ENCODE measurements at regions not wholly inside any gene's neighbourhood (a gene's known extent, or its start where the extent isn't known, plus 50 kb on each side); places are given as distances from the start of the nearest gene placed in this dataset.
"Not testable (repeated sequence)": the region's sequence is repeated elsewhere in the genome, so short reads cannot be mapped to it uniquely, and the experiment has no call there.

DNA sequence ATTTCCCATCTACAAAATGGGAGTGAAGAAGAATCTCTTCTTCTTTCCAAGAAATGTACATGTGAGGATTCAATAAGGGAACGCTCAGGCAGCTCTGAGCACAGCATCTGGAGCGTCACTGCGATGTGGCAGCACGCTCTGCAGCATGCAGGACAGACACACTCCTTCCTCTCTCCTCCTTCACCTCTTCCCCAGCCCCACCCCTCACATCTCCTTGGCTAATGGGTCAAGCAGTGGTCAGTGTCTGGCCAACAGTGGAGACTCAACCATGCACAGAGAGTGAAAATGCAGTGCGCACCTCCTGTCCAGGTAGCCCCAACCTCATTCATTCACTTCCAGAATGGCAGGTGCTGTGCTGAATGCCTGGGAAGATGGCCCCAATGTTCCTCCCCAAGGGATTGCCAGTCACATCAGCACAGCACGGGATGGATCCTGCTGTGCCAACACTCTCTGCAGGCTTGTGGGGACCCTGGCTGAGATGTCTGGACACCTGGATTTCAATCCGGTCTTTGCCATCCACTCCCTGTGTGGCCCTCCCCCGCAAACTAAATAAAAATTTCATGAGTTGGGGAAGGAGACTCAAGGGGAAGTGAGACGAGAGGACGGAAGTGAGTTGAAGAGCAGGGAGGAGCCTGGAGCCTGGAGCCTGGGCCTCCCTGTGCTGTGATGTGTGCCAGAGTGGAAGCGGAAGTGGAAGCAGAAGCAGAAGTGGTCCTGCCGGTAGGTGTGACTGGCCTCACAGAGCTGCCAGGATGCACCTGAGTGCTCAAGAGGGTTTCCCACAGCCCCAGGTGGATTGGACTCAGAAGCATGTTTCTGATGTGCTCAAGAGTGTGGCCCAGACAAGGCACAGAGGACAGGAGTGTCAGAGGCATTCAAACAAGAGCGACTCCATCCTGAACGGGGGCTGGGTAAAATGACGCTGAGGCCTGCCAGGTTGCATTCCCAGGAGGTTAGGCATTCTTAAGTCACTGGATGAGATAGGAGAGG lies 163.9 kb downstream of the SMAD6 start:
- DNase-seq = no peak

DNA sequence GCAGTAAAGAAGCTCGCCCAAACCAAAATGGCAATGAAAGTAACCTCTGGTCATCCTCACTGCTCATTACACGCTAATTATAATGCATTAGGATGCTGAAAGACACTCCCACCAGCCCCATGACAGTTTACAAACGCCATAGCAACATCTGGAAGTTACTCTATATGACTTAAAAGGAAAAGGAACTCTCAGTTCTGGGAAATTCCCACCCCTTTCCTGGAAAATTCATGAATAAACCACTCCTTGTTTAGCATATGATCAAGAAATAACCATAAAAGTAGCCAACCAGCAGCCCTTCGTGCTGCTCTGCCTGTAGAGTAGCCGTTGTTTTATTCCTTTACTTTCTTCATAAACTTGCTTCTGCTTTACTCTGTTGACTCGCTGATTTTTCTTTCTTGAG lies 164.6 kb downstream of the SMAD6 start:
- no peak for DNase-seq

DNA sequence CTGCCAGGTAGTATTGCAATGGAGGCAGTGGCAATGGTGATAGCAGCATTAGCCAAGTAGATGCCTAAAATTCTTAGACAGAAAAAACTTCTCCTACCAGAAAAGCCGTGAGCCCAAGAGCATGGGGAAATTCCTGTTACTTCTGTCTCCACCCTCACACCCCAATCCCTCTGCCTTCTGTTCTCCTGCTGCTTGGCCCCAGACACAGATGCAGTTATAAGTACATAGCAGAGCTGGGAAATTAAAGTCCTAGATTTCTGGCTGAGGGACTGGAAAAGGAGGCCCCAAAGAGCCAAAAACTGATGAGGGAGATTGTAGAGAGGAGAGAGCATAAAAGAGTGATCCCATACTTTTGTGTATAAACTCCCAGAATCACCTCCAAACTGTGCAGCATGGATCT lies 166.9 kb downstream of the SMAD6 start:
- no peak for DNase-seq

DNA sequence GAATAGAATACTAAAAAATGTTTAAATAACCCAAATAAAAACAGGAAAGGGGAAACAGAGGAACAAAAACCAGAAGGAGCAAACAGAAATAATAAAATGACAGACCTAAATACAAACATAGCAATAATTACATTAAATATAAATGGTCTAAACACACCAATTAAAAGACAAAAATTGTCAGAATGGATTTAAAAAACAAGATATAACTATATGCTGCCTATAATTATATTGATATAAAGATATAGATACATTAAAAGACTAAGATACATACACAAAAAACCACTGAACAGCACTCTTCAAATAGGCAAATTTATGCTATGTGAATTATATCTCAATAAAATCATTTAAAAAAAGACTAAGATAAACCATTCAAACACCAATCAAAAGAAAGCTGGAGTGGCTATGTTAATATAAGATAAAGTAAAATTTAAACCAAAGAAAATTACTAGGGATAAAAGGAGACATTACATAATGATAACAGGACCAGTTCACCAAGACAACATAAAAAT lies 168.9 kb downstream of the SMAD6 start:
- no peak for DNase-seq

DNA sequence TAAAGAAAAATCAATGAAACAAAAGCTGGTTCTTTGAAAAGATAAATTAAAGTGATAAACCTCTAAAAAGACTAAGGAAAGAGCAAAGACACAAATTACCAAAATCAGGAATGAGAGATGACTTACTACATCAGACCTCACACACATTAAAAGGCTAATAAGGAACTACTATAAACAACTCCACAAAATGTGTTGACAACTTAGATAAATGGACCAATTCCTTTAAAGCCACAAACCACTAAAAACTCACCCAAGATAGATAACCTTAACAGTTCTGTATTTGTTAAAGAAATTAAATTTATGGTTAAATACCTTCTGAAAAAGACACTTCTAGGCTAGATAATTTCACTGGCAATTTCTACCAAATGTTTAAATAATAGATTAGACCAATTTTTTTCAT lies 170.4 kb downstream of the SMAD6 start:
- no peak for DNase-seq

DNA sequence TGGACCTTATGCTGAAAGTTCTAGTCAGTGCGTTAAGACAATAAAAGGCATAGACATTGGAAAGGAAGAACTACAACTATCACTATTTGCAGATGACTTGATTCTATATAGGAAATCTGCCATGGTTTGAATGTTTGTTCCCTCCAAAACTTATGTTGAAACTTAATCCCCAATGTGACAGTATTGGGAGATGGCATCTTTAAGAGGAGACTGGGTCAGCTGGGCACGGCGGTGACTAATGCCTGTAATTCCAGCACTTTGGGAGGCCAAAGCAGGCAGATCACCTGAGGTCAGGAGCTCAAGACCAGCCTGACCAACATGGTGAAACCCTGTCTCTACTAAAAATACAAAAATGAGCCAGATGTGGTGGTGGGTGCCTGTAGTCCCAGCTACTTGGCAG lies 171.3 kb downstream of the SMAD6 start:
- DNase-seq = not testable (repeated sequence)

DNA sequence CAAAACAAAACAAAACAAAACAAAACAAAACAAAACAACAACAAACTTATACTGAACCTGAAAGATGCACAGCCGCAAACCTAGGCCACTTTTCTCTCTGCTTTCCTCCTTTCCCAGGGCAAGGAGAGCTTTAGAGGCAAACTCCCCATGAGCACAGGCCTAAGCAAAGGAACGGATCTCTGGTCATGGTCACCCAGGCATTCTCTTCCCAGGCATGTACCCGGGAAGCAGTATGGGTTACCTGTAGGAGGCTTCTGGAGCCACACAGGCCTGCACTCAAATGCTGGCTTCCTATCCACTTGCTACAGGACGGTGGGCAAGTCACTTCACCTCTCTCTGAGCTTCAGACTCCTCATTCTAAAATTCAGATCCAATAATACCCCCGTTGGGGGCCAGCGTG lies 171.8 kb downstream of the SMAD6 start:
- no peak for DNase-seq

DNA sequence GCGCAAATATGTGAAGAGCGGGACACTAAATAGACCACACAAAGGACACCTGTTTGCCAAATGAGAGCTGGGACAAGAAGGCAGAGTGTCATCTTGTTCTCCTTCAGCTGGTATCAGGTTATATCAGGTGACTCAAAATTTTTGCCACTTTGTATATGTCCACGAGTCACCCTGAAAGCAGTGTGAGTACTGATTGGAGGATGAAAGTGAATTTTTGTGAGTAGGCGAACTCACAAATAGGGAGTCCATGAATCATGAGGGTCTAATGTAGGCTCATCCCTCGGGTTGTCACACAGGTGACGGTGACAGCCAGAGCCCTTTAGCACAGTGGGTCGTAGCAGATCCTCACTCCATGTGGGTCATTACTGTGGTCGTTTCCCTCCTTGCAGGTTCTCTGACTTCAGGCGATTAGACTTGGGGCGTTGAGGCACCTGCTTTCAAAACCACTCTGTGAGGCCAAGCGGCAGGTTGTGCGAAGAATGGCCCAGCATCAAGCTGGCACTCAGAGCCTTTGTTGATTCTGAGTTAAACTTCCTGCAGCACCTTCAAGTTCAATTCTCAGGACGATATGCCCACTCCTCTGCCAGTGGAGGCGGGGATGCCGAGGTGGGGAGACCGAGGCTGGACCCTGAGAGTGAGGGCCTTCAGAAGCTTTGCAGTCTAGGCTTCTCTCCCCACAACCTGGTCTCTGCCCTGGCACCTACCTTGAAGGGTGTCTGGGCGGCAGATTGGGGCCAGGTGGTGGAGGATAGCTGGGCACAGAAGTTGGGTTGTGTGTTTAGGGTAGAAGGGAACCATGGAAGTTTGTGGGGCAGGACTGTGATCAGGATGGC lies 173.8 kb downstream of the SMAD6 start:
- DNase-seq = no peak

DNA sequence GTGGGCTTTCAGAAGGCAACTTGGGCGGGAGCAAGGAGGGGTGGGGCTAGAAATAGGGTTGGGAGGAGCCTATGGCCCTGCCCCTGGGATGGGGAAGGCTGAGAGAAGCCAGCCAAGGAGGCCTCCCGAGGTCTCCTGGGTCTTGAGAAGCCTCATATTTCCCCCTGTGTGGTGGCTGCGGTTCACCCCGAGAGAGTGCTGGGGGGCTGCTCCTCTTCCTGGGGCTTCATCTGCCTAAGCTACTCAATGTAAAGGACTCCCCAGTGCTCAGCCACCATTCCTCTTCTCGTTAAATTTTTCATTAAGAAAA lies 174.3 kb downstream of the SMAD6 start:
- DNase-seq = no peak

DNA sequence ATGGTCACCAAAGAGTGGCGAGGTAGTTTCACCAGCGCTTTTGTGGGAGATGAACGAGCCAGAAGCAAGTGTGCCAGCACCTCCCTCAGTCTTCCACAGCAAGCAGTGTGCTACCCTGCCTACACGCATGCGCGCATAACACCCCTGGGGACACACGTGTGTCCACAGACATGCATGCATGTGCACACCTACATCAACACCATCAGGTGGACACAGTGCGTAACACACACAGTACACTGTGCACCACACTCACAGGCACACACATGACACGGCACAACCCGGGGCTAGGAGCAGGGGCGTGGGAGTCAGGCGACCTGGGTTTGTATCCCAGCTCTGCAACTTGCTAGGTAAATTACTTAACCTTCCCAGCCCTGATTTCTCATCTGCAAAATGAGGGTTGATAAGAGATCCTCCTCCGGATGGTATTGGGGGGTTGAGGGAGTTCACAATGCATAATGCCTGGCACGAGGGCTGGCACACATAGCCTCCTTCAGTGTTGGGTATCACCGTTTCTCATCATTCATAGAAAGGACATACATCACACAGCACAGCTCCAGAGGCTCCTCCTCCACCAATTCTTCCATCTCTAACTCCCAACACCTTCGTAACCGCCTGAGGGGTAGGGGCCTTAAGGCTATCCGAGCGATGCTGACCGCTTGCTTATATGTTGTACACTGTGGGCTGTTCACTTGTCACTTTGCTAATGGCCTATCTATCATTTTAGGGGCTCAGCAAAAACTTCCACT lies 174.9 kb downstream of the SMAD6 start:
- no peak for DNase-seq

DNA sequence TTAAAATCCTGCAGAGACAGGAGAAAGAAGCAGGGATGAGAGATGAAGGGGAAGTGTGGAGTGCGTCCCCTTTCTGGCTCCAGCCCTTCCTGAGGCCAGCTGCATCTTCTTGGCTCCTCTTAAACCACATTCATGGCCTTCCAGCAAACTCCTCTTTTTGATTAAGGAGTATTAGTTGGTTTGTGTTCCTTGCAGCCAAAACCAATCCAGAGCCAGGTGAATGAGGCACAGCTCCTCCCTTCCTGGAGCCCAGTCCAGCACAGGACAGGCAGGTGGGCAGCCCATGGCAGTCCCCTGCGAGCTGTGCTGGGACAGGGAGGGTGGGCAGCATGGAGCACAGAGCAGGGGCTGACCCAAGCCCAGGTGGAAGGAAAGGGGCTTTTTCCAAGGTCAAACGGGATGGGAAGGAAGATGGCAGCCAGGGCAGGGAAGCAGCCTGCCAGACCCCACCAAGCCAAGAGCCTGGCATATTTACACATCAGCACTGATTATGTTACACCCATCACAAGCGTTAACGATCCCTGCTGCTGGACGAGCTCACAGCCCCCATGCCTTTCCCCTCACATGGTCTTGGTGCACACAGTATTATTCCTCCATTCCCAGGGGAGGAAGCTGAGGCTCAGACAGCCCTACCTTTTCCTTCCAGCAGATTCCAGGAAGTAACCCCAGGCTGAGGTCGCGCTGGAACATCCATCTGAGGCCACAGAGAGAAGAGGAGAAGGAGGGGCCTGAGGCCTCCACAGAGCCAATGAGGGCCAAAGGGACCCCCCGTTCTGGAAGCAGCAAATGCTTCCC lies 175.6 kb downstream of the SMAD6 start:
- no peak for DNase-seq

DNA sequence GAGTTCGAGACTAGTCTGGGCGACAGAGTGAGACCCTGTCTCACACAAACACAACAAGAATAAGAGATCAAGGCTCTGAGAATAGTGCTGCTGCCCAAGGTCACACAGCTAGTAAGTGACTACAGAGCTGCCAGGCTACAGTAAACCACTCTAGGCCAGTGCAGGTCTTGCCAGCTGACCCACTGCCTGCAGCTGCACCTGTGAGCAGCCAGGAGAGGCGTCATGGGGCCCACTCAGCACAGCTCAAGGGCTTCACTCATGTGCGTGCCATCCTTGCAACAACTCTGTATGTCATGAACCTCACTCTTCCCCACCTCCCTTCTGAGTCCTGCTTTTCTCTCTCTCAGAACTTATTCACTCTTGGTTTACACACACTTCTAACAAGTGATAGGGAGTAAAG lies 176.7 kb downstream of the SMAD6 start:
- DNase-seq = no peak

DNA sequence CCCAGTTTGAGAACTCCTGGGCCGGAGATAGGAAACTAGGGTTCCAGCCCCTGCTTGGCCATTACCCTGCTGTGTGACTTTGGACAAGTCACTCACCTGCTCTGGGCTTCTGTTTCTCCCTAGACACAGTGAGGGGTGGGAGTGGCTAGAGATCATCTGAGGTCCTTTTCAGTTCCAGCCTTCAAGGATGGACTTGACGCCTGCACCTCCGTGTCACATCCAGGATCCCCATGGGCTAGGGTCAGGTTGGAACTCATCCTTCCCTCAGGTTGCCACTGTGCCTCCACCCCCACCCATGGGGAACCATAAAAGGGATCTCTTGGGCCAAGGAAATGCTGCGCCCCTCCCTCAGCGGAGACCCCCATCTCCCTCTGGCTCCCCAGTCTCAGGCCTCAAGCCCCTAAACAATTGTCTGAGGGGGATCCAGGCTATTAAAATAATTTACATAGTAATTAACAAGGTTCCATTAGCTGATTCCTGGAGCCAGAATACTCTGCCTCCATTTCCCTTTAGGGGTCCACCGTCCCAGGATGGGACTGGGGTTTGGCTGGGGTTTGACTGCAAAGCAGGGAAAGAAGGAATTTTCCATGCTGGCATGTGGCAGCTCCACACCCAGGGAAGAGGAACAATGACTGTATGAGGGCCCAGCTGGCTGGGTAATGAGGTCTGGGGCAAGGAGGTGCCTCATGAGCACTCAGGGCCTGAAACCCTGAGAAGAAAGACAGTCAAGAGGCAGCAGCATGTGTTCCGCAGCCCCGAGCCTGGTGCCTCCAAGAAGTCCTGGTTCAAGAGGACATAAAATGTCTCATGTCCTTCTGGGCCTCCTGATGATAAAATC lies 177.7 kb downstream of the SMAD6 start:
- DNase-seq = no peak

DNA sequence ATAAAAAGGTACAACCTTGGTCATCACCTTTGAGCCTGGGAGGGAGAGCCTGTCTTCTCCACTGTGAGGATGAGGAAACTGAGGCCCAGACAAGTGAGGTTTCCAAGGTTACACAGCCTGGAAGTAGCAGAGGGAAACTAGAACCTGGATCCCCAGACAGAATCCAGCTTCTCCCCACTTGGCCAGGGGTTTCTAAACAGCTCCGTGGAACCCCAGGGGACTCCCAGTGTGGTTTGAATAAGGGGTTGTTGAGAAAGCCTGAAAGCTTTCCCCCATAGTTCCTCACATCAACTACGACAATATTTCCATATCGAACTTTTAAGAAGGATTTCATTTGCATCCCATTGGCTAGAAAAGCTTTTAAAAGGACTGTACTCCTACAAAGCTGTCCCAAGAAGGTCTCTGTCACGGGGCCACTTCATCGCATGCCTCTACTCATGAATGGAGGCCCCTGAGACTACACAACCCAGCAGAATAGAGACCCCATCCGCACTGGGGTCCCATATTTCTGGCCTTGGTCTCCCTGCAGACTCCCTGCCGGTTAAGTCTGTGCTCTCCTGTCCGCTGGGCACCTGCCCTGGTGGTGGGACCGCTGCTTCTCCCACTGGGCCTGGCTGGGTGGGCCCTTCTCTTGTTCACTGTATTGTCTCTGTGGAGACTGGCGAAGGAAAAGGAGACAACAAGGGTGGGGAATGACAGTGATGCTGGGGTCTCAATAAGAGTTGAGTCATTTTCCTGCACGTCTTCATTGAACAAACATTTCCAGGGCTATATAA lies 178.5 kb downstream of the SMAD6 start:
- DNase-seq = no peak

DNA sequence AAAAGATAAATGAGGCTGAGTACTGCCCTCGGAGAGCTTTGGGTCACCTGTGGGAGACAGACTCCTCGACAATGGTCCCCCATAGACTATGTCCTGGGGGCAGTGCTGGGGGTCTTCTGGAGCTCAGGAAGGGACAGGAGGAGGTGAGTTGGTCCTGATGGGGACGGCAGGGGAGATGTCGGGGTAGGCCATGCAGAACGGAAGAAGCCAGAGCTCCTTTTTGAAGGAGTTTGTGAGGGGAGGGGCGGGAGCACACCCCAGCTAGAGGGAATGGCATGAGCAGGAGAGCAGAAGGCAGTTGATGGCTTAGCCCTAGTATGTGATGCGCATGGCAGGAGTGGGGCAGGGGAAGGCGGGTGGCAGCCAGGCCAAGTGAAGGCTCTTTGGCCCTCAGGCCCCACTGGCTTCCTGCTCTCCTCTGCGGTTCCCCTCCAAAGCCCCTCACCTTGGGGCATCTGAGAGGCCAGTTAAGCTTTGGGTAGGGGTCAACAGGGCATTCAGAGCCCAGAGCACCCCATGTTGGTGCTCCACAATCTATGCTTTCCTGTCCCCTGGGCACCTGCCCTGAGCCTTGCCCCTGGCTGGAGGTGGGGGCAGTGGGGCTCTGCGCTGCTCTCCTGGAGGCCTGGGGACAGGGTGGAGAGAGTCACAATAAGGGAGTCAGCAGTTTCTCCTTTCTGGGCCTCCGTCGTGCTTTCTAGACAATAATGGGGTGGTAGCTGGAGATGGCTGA lies 179.3 kb downstream of the SMAD6 start:
- no peak for DNase-seq

DNA sequence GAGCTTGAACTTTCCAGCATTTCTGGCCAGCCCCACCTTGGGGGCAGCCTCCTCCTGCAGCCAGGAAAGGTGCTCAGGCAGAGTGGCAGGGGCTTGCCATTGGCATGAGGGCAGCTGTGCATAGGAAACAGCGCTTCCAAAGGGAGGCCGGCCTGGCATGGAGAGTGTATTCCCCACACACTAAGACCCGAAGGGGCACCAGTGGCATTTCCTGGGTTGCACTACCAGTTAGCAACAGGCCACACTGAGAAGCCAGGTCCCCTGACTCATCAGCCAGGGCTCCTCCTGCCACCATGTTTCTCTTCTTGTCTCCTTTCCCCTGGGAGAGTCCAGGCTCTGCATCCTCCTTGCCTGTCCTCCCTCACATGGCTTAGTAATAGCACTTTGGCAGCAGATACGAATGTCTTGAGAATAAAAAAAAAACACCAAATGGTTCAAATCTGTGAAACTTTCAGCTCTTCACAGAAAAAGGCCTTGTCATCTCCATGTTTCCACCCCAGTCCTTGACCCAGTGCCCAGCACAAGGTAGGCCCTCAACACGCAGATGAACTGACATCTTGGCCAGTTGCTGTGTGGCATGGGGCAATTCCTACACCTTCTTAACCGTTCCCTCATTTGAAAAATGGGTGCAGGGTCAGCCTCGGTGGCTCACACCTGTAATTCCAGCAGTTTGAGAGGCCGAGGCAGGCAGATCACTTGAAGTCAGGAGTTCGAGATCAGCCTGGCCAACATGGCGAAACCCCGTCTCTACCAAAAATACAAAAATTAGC lies 180.4 kb downstream of the SMAD6 start:
- no peak for DNase-seq

DNA sequence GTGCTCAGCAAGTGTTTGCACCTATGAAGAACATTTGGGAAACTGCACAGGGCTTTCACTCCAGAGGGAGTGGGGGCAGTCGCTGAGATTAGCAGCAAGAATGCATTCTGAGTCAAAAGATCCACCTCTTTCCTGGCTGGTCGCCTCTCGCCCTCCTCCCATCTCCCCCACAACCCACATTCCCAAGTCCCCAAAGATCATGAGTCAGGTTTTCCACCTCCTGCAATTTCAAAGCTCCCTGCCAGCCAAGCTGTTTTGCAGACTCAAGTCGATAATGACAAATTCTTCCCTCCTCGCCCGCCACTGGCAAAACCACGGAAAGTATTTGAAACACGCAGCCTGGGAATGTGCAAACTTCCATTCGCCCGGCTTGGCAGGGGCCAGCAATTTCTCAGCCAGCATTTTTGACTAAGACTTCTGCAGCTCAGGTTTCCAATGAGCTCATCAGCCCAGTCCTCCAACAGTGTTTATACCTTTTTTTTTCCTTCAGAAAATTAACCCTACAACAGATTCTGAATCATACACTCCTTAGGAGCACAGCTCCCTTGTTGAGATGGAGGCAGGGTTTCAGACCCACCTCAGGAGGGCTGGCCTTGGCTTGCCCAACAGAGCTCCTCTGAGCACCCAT lies 181.4 kb downstream of the SMAD6 start:
- DNase-seq = no peak

DNA sequence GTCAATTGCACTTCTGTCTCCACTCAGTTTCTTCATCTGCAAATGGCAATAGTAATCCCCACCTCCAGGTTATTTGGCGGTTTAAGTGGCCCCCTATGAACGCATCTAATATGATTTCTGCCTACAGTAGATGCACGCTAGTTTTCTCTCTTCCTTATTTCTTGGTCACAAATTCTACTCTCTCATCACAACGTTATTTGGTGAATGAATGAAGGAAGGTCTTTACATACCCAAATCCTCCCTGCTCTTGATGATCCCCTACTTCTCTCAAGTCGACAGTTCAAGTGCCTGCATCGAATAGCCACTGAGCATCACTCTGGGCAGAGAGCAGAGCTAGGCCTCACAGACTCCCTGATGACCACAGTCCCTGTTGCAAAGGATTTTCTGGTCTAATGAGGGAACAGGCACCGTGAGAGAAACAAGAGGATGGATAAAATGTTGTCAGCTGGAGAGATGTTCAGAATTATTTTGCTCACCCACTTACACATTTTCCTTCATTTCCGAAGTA lies 181.2 kb upstream of the SMAD3 start:
- DNase-seq = no peak
